A549 (cell line): ENCODE measurements at regions not wholly inside any gene's neighbourhood (a gene's known extent, or its start where the extent isn't known, plus 50 kb on each side); places are given as distances from the start of the nearest gene placed in this dataset.

ENCODE experiments used
- ATAC-seq, 2 experiments: fragments of 200-7000 bp in 1 of 2; fragments of >200 bp in 1 of 2; cut with Nextera tagmentation in 1 of 2; cut with Tn5 transposase in 1 of 2; 3 replicates each; pipeline versions ENCODE4 v1.8.0 to v1.9.1; 2018 to 2020; ENCODE audit warnings: mild to moderate bottlenecking in 1 of 2, moderate library complexity in 1 of 2
- CTCF ChIA-PET: fragments of 300-600 bp; sonication (Branson Sonifier 250); formaldehyde crosslinking; extraction: SDS; loops from one replicate; lab custom pipeline; 2021; ENCODE audit warnings: antibody characterized with exemption, inconsistent platforms; lab: Yijun Ruan, JAX
- POLR2A ChIA-PET: fragments of 350-600 bp; formaldehyde crosslinking; extraction: SDS; loops from one replicate; lab custom pipeline; 2021; ENCODE audit warnings: antibody characterized with exemption, inconsistent platforms; lab: Yijun Ruan, JAX
- DNase-seq, 2 experiments: peaks; one replicate each; pipeline versions ENCODE4 v3.0.0 to v3.0.0-alpha.2; 2011 to 2016; ENCODE audit warnings: low read depth in 1 of 2, low spot score in 1 of 2
- FAIRE-seq: peaks from 2 replicates; lab custom pipeline; 2011; peaks lifted over from hg19 to GRCh38; lab: Jason Lieb, UNC
- H3K27ac ChIP-seq, 2 experiments: fragments of >200 bp; sonication (Bioruptor Twin); formaldehyde crosslinking; 3 replicates each; pipeline ENCODE4 v1.5.1; 2016 to 2017
- H3K4me1 ChIP-seq: fragments of >200 bp; sonication (Bioruptor Twin); formaldehyde crosslinking; 3 replicates; pipeline ENCODE4 v1.6.1; 2016
- H3K4me2 ChIP-seq: fragments of >200 bp; sonication (Bioruptor Twin); formaldehyde crosslinking; 3 replicates; pipeline ENCODE4 v1.6.1; 2016
- H3K4me3 ChIP-seq: fragments of >200 bp; sonication (Bioruptor Twin); formaldehyde crosslinking; 3 replicates; pipeline ENCODE4 v1.5.1; 2016
- H3K9me3 ChIP-seq: fragments of >200 bp; sonication (Bioruptor Twin); formaldehyde crosslinking; 3 replicates; pipeline ENCODE4 v1.6.1; 2016
- BHLHE40 ChIP-seq: IDR thresholded peaks from 2 replicates; pipeline ENCODE4 v1.6.1; 2012; ENCODE audit warnings: low read depth, low read length, inconsistent platforms
- CTCF ChIP-seq: fragments of >200 bp; sonication (Bioruptor Twin); formaldehyde crosslinking; IDR thresholded peaks from 3 replicates; pipeline ENCODE4 v1.5.1; 2016
- E2F6 ChIP-seq: IDR thresholded peaks from 2 replicates; pipeline ENCODE4 v1.6.1; 2012; ENCODE audit warnings: low read depth, borderline replicate concordance
- EHMT2 ChIP-seq: fragments of 200-600 bp; sonication (generic); IDR thresholded peaks from 2 replicates; pipeline ENCODE4 v1.6.1; 2016; ENCODE audit warnings: antibody characterized with exemption, low read depth, mild to moderate bottlenecking, moderate library complexity
- EP300 ChIP-seq, 2 experiments: fragments of >200 bp; sonication (Bioruptor Twin); formaldehyde crosslinking; IDR thresholded peaks; 2 replicates in 1 of 2; 3 replicates in 1 of 2; pipeline ENCODE4 v1.6.1; 2016 to 2017
- FOSB ChIP-seq: fragments of 250-450 bp; sonication (Bioruptor Pico); IDR thresholded peaks from 2 replicates; pipeline ENCODE4 v1.5.0; 2020; ENCODE audit warnings: mild to moderate bottlenecking, moderate library complexity
- FOSL2 ChIP-seq, 2 experiments: fragments of 450-650 bp in 1 of 2; fragments of >200 bp in 1 of 2; sonication (Bioruptor Twin) in 1 of 2; formaldehyde crosslinking; IDR thresholded peaks; 2 replicates each; pipeline versions ENCODE4 v1.5.0 to v1.6.1; 2016 to 2020; ENCODE audit warnings: mild to moderate bottlenecking in 1 of 2, moderate library complexity in 1 of 2
- FOXS1 ChIP-seq: fragments of 250-450 bp; sonication (Bioruptor Pico); IDR thresholded peaks from 2 replicates; pipeline ENCODE4 v1.5.0; 2020; ENCODE audit warnings: mild to moderate bottlenecking, moderate library complexity
- GATA3 ChIP-seq: IDR thresholded peaks from 2 replicates; pipeline ENCODE4 v1.6.1; 2012; ENCODE audit warnings: borderline replicate concordance
- HDAC2 ChIP-seq: fragments of 200-600 bp; sonication (generic); IDR thresholded peaks from 2 replicates; pipeline ENCODE4 v1.6.1; 2016
- HES2 ChIP-seq: fragments of >200 bp; sonication (Bioruptor Twin); formaldehyde crosslinking; IDR thresholded peaks from 2 replicates; pipeline ENCODE4 v1.6.1; 2016
- HEYL ChIP-seq: fragments of 250-450 bp; sonication (Bioruptor Pico); IDR thresholded peaks from 2 replicates; pipeline ENCODE4 v1.8.0; 2021; ENCODE audit warnings: mild to moderate bottlenecking, moderate library complexity
- JUN ChIP-seq, 2 experiments: fragments of >200 bp; sonication (Bioruptor Twin); formaldehyde crosslinking; IDR thresholded peaks; 2 replicates in 1 of 2; 3 replicates in 1 of 2; pipeline ENCODE4 v1.6.1; 2016 to 2017
- JUNB ChIP-seq: fragments of >200 bp; sonication (Bioruptor Twin); formaldehyde crosslinking; IDR thresholded peaks from 2 replicates; pipeline ENCODE4 v1.6.1; 2016
- MAFK ChIP-seq: fragments of 450-650 bp; IDR thresholded peaks from 2 replicates; pipeline ENCODE4 v1.6.1; 2014; ENCODE audit not compliant: partially characterized antibody
- NFE2L2 ChIP-seq: fragments of 150-350 bp; conservative IDR thresholded peaks from 2 replicates; pipeline ENCODE4 v1.6.1; 2014; ENCODE audit warnings: low read length
- NPAS2 ChIP-seq: fragments of 250-450 bp; sonication (Bioruptor Pico); IDR thresholded peaks from 2 replicates; pipeline ENCODE4 v1.8.0; 2022; ENCODE audit warnings: mild to moderate bottlenecking, moderate library complexity, borderline replicate concordance
- NR3C1 ChIP-seq: fragments of >200 bp; sonication (Bioruptor Twin); formaldehyde crosslinking; IDR thresholded peaks from 3 replicates; pipeline ENCODE4 v1.6.1; 2017
- PHF8 ChIP-seq: fragments of 200-600 bp; sonication (generic); IDR thresholded peaks from 2 replicates; pipeline ENCODE4 v1.6.1; 2016; ENCODE audit warnings: low read depth, mild to moderate bottlenecking, antibody characterized with exemption, moderate library complexity, borderline replicate concordance
- POLR2AphosphoS2 ChIP-seq: conservative IDR thresholded peaks from 2 replicates; pipeline ENCODE4 v1.6.1; 2012; ENCODE audit warnings: low read length, improper control_type of control experiment, inconsistent platforms
- RAD21 ChIP-seq, 2 experiments: fragments of >200 bp in 1 of 2; sonication (Bioruptor Twin) in 1 of 2; formaldehyde crosslinking in 1 of 2; IDR thresholded peaks in 1 of 2; conservative IDR thresholded peaks in 1 of 2; 2 replicates in 1 of 2; 3 replicates in 1 of 2; pipeline ENCODE4 v1.6.1; 2012 to 2018; ENCODE audit warnings: inconsistent platforms in 1 of 2
- RCOR1 ChIP-seq: fragments of 150-350 bp; IDR thresholded peaks from 2 replicates; pipeline ENCODE4 v1.6.1; 2014; ENCODE audit warnings: antibody characterized with exemption, low read length, low read depth
- REST ChIP-seq: fragments of 200-600 bp; sonication (generic); IDR thresholded peaks from 2 replicates; pipeline ENCODE4 v1.6.1; 2016; ENCODE audit warnings: antibody characterized with exemption, mild to moderate bottlenecking, moderate library complexity
- TP53 ChIP-seq: fragments of 250-450 bp; sonication (Bioruptor Pico); IDR thresholded peaks from 2 replicates; pipeline ENCODE4 v1.5.0; 2021; ENCODE audit warnings: mild to moderate bottlenecking, moderate library complexity
- ZSCAN20 ChIP-seq: fragments of 250-450 bp; sonication (Bioruptor Pico); IDR thresholded peaks from 2 replicates; pipeline ENCODE4 v1.8.0; 2022; ENCODE audit warnings: mild to moderate bottlenecking, moderate library complexity
- WGBS: methylation state at CpG from one replicate; pipeline ENCODE4 v1.1.6; 2017; ENCODE audit errors: missing lambda C conversion rate; 5-methylcytosine and 5-hydroxymethylcytosine counted together
- TF ChIP-seq, protein P1 (sequence below): fragments of 150-350 bp; IDR thresholded peaks from 2 replicates; pipeline ENCODE4 v1.6.1; 2014; ENCODE audit warnings: low read depth, mild to moderate bottlenecking, low read length

DNA sequence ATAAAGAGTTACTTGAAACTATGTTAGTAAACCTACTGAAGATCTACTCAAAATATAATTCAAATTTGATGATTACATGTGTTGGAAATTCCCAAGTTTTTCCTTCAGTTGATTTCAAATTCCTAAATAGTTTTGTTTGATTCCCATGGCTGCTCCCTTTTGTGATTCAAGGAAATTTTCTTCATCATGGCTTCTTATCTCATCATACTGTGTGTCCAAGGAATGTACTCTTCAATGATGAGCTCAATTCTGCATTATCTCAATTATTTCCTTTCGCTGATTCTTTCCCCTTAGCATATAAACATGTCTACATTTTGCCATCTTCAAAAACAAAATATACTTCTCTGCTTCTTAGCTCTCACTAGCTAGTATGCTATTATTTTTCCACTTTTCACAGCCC is 460.4 kb upstream of the NAALADL2 start:
- no peaks in the 10 kb centered on the region for H3K9me3 ChIP-seq
- POLR2A ChIA-PET: no interaction called here
- DNase-seq (no peak), ATAC-seq (no peak), FAIRE-seq (no peak)
- no peak for TF ChIP-seq CTCF
- no peak for TF ChIP-seq NPAS2
- no peak for TF ChIP-seq HES2
- no peak for TF ChIP-seq FOXS1 (CRISPR knock-in tag)
- TF ChIP-seq RAD21 (conservative IDR thresholded peaks at IDR 0.05 in 1 of 2, IDR thresholded peaks at IDR 0.05 in 1 of 2): no peak
- no peak for TF ChIP-seq REST
- no peak for TF ChIP-seq POLR2AphosphoS2
- no peak for TF ChIP-seq NR3C1
- TF ChIP-seq JUNB: no peak
- no peak for TF ChIP-seq TP53 (CRISPR knock-in tag)
- no peak for TF ChIP-seq BHLHE40
- TF ChIP-seq EP300 (IDR thresholded peaks at IDR 0.05): no peak
- TF ChIP-seq FOSL2 (IDR thresholded peaks at IDR 0.05): no peak
- no peak for TF ChIP-seq FOSL2 (CRISPR knock-in tag; IDR thresholded peaks at IDR 0.05)
- no peak for TF ChIP-seq FOSB (CRISPR knock-in tag)
- TF ChIP-seq, protein P1, sequence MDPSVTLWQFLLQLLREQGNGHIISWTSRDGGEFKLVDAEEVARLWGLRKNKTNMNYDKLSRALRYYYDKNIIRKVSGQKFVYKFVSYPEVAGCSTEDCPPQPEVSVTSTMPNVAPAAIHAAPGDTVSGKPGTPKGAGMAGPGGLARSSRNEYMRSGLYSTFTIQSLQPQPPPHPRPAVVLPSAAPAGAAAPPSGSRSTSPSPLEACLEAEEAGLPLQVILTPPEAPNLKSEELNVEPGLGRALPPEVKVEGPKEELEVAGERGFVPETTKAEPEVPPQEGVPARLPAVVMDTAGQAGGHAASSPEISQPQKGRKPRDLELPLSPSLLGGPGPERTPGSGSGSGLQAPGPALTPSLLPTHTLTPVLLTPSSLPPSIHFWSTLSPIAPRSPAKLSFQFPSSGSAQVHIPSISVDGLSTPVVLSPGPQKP: no peak
- no peak for TF ChIP-seq NFE2L2
- no peak for TF ChIP-seq JUN (IDR thresholded peaks at IDR 0.05)
- CTCF ChIA-PET: interaction anchor here (0.6 to 1.3 kb wide), 2 partner anchors 37 to 129 kb away, joined by 3 to 4 read pairs; no protein-coding TSS in a partner anchor
- WGBS: 70% methylated on average over 1 of the region's 1 CpG
- no peaks in the 10 kb centered on the region for H3K4me1 ChIP-seq
- H3K4me3 ChIP-seq: no peak overlapping the region
- H3K4me2 ChIP-seq: no peak overlapping the region
- no peak overlapping the region for H3K27ac ChIP-seq

- Histone ChIP-seq H3K27ac (no peak overlapping the region), H3K9me3 (no peaks in the 10 kb centered on the region), H3K4me2 (no peak overlapping the region), H3K4me3 (no peak overlapping the region), H3K4me1 (peaks cover 10% of the 10 kb centered on the region)
- FAIRE-seq (no peak), DNase-seq (no peak), ATAC-seq (no peak)
- TF ChIP-seq EHMT2: no peak
- CTCF ChIA-PET: no interaction called here
- POLR2A ChIA-PET: no interaction called here
Measured at GRCh38 chr3:174403831-174404230, 455.3 kb upstream of the NAALADL2 start.

- peak; percentile 81 to 86 for ATAC-seq
- 54% methylated on average over 14 of the region's 14 CpGs for WGBS
- Histone ChIP-seq H3K4me3 (no peak overlapping the region), H3K4me2 (peak overlapping the region; percentile 77)
- TF ChIP-seq HDAC2 (no peak), ZSCAN20 (no peak), HEYL (CRISPR knock-in tag) (no peak), GATA3 (no peak), MAFK (no peak), JUN (IDR thresholded peaks at IDR 0.05) (no peak), FOXS1 (CRISPR knock-in tag) (no peak), PHF8 (no peak), RCOR1 (no peak), CTCF (no peak), E2F6 (no peak)
- TF ChIP-seq, all 56 proteins: peak for 0
- FAIRE-seq: no peak
- no peaks in the 10 kb centered on the region for H3K9me3 ChIP-seq
- CTCF ChIA-PET: no interaction called here
- DNase-seq: peak; percentile 15
- POLR2A ChIA-PET: no interaction called here
- H3K27ac ChIP-seq: no peak overlapping the region
- H3K4me1 ChIP-seq: peaks cover 25% of the 10 kb centered on the region
Measured at GRCh38 chr3:174408310-174408709, 450.8 kb upstream of the NAALADL2 start.
